Suprapubic skin (tissue), 4 donors: ENCODE measurements at regions not wholly inside any gene's neighbourhood (a gene's known extent, or its start where the extent isn't known, plus 50 kb on each side); places are given as distances from the start of the nearest gene placed in this dataset.
"Not testable (repeated sequence)": the region's sequence is repeated elsewhere in the genome, so short reads cannot be mapped to it uniquely, and the experiment has no call there.

Source experiments
- DNase-seq, 2 donors: peaks; one replicate each; pipeline ENCODE4 v3.0.0-alpha.2; 2019; ENCODE audit warnings: low spot score in 2 of 2
- H3K27ac ChIP-seq: fragments of 200-600 bp; sonication (generic); one replicate; pipeline ENCODE4 v1.5.1; 2019
- H3K27me3 ChIP-seq: fragments of 200-600 bp; sonication (generic); one replicate; pipeline ENCODE4 v1.5.1; 2019
- H3K36me3 ChIP-seq: fragments of 200-600 bp; sonication (generic); one replicate; pipeline ENCODE4 v1.5.1; 2019
- H3K4me1 ChIP-seq: fragments of 200-600 bp; sonication (generic); one replicate; pipeline ENCODE4 v1.5.1; 2019
- H3K4me3 ChIP-seq: fragments of 200-600 bp; sonication (generic); one replicate; pipeline ENCODE4 v1.5.1; 2019; ENCODE audit warnings: mild to moderate bottlenecking
- H3K9me3 ChIP-seq: fragments of 200-600 bp; sonication (generic); one replicate; pipeline ENCODE4 v1.5.1; 2019
- CTCF ChIP-seq, 2 donors: fragments of 200-600 bp in 1 of 2; fragments of 450-650 bp in 1 of 2; sonication (generic) in 1 of 2; IDR thresholded peaks; one replicate each; pipeline ENCODE4 v1.5.1; 2016 to 2019; ENCODE audit warnings: antibody characterized with exemption in 2 of 2, mild to moderate bottlenecking in 1 of 2, moderate library complexity in 1 of 2
- EP300 ChIP-seq: sonication (generic); formaldehyde crosslinking; IDR thresholded peaks from one replicate; pipeline ENCODE4 v1.6.1; 2017; ENCODE audit warnings: antibody characterized with exemption
- POLR2A ChIP-seq, 2 donors: fragments of 450-650 bp; IDR thresholded peaks; one replicate each; pipeline ENCODE4 v1.6.1; 2017; ENCODE audit warnings: antibody characterized with exemption in 2 of 2, mild to moderate bottlenecking in 2 of 2, moderate library complexity in 2 of 2
- POLR2AphosphoS5 ChIP-seq, 3 donors: sonication (generic); formaldehyde crosslinking; IDR thresholded peaks; one replicate each; pipeline ENCODE4 v1.6.1; 2017; ENCODE audit warnings: antibody characterized with exemption in 3 of 3
- WGBS: methylation state at CpG from one replicate; pipeline ENCODE4 v1.1.5; 2018; 5-methylcytosine and 5-hydroxymethylcytosine counted together

- DNase-seq = peak in 1 of 2 donors; percentile 45
- no peaks in the 10 kb centered on the region for H3K9me3 ChIP-seq
- H3K27me3 ChIP-seq = peaks cover 16% of the 10 kb centered on the region
- H3K4me3 ChIP-seq = no peak overlapping the region
- H3K27ac ChIP-seq = no peak overlapping the region
- no peaks in the 10 kb centered on the region for H3K4me1 ChIP-seq
- TF ChIP-seq POLR2A (IDR thresholded peaks at IDR 0.05) (no peak), POLR2AphosphoS5 (IDR thresholded peaks at IDR 0.05) (no peak), CTCF (IDR thresholded peaks at IDR 0.05) (no peak), EP300 (no peak)
- no peaks in the 10 kb centered on the region for H3K36me3 ChIP-seq
- 86% methylated on average over 5 of the region's 5 CpGs for WGBS
Measured at GRCh38 chr13:112158961-112159360, 92.0 kb downstream of the SOX1 start.

- no peaks in the 10 kb centered on the region for H3K36me3 ChIP-seq
- H3K27ac ChIP-seq = no peak overlapping the region
- peak in 1 of 2 donors; percentile 62 for DNase-seq
- TF ChIP-seq POLR2A (IDR thresholded peaks at IDR 0.05) (no peak), EP300 (no peak), POLR2AphosphoS5 (IDR thresholded peaks at IDR 0.05) (no peak), CTCF (IDR thresholded peaks at IDR 0.05) (no peak)
- H3K9me3 ChIP-seq = no peaks in the 10 kb centered on the region
- H3K27me3 ChIP-seq = peaks cover 16% of the 10 kb centered on the region
- 55% methylated on average over 16 of the region's 17 CpGs for WGBS
- H3K4me3 ChIP-seq = no peak overlapping the region
- H3K4me1 ChIP-seq = no peaks in the 10 kb centered on the region
Measured at GRCh38 chr13:112159575-112160547, 92.9 kb downstream of the SOX1 start.

DNA sequence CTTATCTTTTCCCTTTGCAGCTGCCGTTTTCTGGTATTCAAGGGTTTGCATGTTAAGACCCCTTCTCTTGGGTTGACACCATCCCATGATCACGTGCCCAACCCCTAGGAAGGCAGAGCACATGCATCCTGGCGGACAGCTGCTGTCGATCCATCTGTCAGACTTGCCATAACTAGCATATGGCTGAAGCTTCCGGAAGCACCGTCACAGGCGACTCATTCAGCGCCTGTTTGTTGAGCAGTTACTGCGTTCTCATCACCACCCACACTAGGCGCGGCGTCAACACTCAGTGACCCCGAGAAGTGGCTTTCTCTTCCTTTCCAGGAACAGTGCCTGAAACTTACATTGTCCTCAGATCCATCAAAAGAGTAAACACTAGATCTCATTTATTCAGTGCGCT lies 93.6 kb downstream of the SOX1 start:
- TF ChIP-seq EP300 = no peak
- no peak for TF ChIP-seq CTCF (IDR thresholded peaks at IDR 0.05)
- no peak for TF ChIP-seq POLR2A (IDR thresholded peaks at IDR 0.05)
- TF ChIP-seq POLR2AphosphoS5 (IDR thresholded peaks at IDR 0.05) = no peak
- DNase-seq = peak in 1 of 2 donors; percentile 56
- Histone ChIP-seq H3K9me3 (no peaks in the 10 kb centered on the region), H3K27me3 (peaks cover 17% of the 10 kb centered on the region), H3K4me3 (no peak overlapping the region), H3K27ac (no peak overlapping the region), H3K36me3 (no peaks in the 10 kb centered on the region), H3K4me1 (no peaks in the 10 kb centered on the region)
- 59% methylated on average over 14 of the region's 14 CpGs for WGBS

GRCh38 chr13:112161521-112162301 lies 94.8 kb downstream of the SOX1 start:
- peaks cover 28% of the 10 kb centered on the region for H3K27me3 ChIP-seq
- no peaks in the 10 kb centered on the region for H3K4me1 ChIP-seq
- TF ChIP-seq EP300 = no peak
- TF ChIP-seq POLR2AphosphoS5 (IDR thresholded peaks at IDR 0.05) = no peak
- TF ChIP-seq POLR2A (IDR thresholded peaks at IDR 0.05) = no peak
- TF ChIP-seq CTCF (IDR thresholded peaks at IDR 0.05) = no peak

GRCh38 chr13:112163691-112164660 lies 97.0 kb downstream of the SOX1 start:
- not testable (repeated sequence) for H3K9me3 ChIP-seq, H3K4me1 ChIP-seq, H3K36me3 ChIP-seq, H3K27ac ChIP-seq, H3K4me3 ChIP-seq
- H3K27me3 ChIP-seq = peaks cover 30% of the 10 kb centered on the region
- 94% methylated on average over 92 of the region's 97 CpGs for whole genome bisulfite sequencing
- peak in 1 of 2 donors; percentile 37 for DNase-seq

More at GRCh38 chr13:112161521-112162301, 94.8 kb downstream of the SOX1 start:
- no peak overlapping the region for H3K4me3 ChIP-seq
- H3K27ac ChIP-seq = no peak overlapping the region
- 60% methylated on average over 21 of the region's 21 CpGs for WGBS
- DNase-seq = peak in 1 of 2 donors; percentile 24
- no peaks in the 10 kb centered on the region for H3K9me3 ChIP-seq
- H3K36me3 ChIP-seq = no peaks in the 10 kb centered on the region
